ENCODE measurements at regions not wholly inside any gene's neighbourhood (a gene's known extent, or its start where the extent isn't known, plus 50 kb on each side); places are given as distances from the start of the nearest gene placed in this dataset.

DNA sequence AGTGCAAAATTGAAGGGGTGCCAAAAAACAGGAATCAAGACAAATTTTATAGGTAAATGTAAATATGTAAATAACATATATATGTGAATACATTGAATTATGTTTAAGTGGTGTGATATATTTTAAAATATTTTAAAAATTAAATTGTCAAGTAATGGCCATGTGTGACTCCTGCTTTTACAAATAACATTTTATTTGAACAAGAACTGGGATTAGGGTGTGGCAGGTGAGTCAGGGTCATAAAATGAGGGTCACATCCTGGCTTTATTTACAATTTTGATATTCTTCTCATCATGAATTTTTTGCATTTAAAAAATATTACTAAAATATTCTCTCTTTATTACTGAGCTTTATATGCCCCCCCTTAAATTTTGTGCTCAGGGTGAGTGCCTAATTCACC lies 601.1 kb upstream of the MAN1A1 start:
- POLR2A ChIA-PET: no interaction called here
- H3K4me1 ChIP-seq (ENCODE audit: insufficient read depth, low read length): no peaks in the 10 kb centered on the region
- in situ Hi-C loops (cut with HindIII; ENCODE audit: extremely low pct_ligation_motif_present, low pct_unique_long_range_greater_than_20kb): no loop called here
- no peak for FAIRE-seq
- intact Hi-C loops (cut with micrococcal nuclease; ENCODE audit: unreplicated experiment): no loop called here
- ATAC-seq: no peak
- no peaks in the 10 kb centered on the region for H3K36me3 ChIP-seq (replicated peaks in 1 of 2; ENCODE audit: control insufficient read depth in 1 of 2, insufficient read depth in 2 of 2, low read length in 2 of 2)
- no peaks in the 10 kb centered on the region for H3K27me3 ChIP-seq (ENCODE audit: control insufficient read depth in 1 of 2, insufficient read depth in 2 of 2, low read length in 2 of 2)
- no peak overlapping the region for H3K27ac ChIP-seq (ENCODE audit: extremely low read length, insufficient read depth, low read length)
- no peak for DNase-seq (ENCODE audit: low spot score)
- H3K4me3 ChIP-seq (replicated peaks in 1 of 3; ENCODE audit: insufficient read depth in 1 of 3, low read depth in 2 of 3, low read length in 3 of 3): no peak overlapping the region
- H4K20me1 ChIP-seq (ENCODE audit: insufficient read depth, low read length): no peaks in the 10 kb centered on the region
- TF ChIP-seq ZSCAN30 (CRISPR knock-in tag; IDR thresholded peaks at IDR 0.05): no peak
- TF ChIP-seq, protein P1, sequence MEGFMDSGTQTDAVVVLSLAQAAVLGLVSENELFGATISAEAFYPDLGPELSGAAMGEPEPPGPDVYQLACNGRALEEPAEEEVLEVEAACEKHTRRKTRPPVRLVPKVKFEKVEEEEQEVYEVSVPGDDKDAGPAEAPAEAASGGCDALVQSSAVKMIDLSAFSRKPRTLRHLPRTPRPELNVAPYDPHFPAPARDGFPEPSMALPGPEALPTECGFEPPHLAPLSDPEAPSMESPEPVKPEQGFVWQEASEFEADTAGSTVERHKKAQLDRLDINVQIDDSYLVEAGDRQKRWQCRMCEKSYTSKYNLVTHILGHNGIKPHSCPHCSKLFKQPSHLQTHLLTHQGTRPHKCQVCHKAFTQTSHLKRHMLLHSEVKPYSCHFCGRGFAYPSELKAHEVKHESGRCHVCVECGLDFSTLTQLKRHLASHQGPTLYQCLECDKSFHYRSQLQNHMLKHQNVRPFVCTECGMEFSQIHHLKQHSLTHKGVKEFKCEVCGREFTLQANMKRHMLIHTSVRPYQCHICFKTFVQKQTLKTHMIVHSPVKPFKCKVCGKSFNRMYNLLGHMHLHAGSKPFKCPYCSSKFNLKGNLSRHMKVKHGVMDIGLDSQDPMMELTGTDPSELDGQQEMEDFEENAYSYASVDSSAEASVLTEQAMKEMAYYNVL (CRISPR knock-in tag; IDR thresholded peaks at IDR 0.05; ENCODE audit: borderline replicate concordance): no peak
- no peak for TF ChIP-seq HNF4G (IDR thresholded peaks at IDR 0.05; ENCODE audit: borderline replicate concordance, low read depth, low read length)
- TF ChIP-seq HNF4G (CRISPR knock-in tag; IDR thresholded peaks at IDR 0.05; ENCODE audit: borderline replicate concordance, low read depth): no peak
- TF ChIP-seq, protein P2, sequence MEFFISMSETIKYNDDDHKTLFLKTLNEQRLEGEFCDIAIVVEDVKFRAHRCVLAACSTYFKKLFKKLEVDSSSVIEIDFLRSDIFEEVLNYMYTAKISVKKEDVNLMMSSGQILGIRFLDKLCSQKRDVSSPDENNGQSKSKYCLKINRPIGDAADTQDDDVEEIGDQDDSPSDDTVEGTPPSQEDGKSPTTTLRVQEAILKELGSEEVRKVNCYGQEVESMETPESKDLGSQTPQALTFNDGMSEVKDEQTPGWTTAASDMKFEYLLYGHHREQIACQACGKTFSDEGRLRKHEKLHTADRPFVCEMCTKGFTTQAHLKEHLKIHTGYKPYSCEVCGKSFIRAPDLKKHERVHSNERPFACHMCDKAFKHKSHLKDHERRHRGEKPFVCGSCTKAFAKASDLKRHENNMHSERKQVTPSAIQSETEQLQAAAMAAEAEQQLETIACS (CRISPR knock-in tag; IDR thresholded peaks at IDR 0.05): no peak
- no peaks in the 10 kb centered on the region for H3K9me3 ChIP-seq (ENCODE audit: low read length)
- H3K4me2 ChIP-seq (ENCODE audit: low read depth, low read length): no peak overlapping the region
- no peaks in the 10 kb centered on the region for H3K79me2 ChIP-seq (ENCODE audit: insufficient read depth, low read length)
- no TSS peak for BruUV-seq (replicated peaks)
- H3K9ac ChIP-seq (ENCODE audit: insufficient read depth, low read depth, low read length): no peak overlapping the region
- H2AFZ ChIP-seq (ENCODE audit: low read length): no peak overlapping the region
- CTCF ChIA-PET (ENCODE audit: low intra/inter-chr PET ratio, low total read pairs): no interaction called here
